Esophagus squamous epithelium (tissue), 4 donors: ENCODE measurements at regions not wholly inside any gene's neighbourhood (a gene's known extent, or its start where the extent isn't known, plus 50 kb on each side); places are given as distances from the start of the nearest gene placed in this dataset.

Source experiments
- POLR2A ChIP-seq, 4 donors: fragments of 450-650 bp; IDR thresholded peaks; one replicate each; pipeline ENCODE4 v1.6.1; 2017; ENCODE audit warnings: antibody characterized with exemption in 4 of 4, mild to moderate bottlenecking in 4 of 4, moderate library complexity in 3 of 4
- TF ChIP-seq, protein P1 (sequence below), 6 experiments: fragments of 450-650 bp in 4 of 6; fragments of 200-600 bp in 2 of 6; sonication (generic) in 2 of 6; IDR thresholded peaks; one replicate each; pipeline ENCODE4 v1.5.1; 2016 to 2019; ENCODE audit warnings: antibody characterized with exemption in 6 of 6, mild to moderate bottlenecking in 4 of 6, moderate library complexity in 4 of 6

DNA sequence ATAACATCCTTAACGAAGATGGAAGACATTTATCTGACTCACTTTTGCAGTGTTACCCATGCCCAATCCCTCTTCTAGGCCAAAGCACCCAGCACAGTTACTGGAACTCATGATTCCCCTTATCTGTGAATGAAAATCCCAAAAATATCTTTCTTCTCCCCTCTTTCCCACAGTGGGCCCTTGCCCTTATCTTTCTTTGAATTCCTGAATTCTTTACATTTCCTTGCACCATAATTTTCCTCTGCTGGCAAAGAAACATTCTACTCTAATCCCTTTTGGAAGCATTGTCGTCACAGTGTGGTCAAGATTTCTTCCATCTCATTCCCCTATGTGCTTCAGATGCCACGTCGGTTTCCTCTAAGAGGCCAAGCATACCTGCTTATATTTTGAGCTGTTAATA lies 135.9 kb upstream of the LIFR start:
- TF ChIP-seq, protein P1, sequence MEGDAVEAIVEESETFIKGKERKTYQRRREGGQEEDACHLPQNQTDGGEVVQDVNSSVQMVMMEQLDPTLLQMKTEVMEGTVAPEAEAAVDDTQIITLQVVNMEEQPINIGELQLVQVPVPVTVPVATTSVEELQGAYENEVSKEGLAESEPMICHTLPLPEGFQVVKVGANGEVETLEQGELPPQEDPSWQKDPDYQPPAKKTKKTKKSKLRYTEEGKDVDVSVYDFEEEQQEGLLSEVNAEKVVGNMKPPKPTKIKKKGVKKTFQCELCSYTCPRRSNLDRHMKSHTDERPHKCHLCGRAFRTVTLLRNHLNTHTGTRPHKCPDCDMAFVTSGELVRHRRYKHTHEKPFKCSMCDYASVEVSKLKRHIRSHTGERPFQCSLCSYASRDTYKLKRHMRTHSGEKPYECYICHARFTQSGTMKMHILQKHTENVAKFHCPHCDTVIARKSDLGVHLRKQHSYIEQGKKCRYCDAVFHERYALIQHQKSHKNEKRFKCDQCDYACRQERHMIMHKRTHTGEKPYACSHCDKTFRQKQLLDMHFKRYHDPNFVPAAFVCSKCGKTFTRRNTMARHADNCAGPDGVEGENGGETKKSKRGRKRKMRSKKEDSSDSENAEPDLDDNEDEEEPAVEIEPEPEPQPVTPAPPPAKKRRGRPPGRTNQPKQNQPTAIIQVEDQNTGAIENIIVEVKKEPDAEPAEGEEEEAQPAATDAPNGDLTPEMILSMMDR (IDR thresholded peaks at IDR 0.05), result no peak
- TF ChIP-seq POLR2A (IDR thresholded peaks at IDR 0.05), result no peak
